ENCODE measurements at regions not wholly inside any gene's neighbourhood (a gene's known extent, or its start where the extent isn't known, plus 50 kb on each side); places are given as distances from the start of the nearest gene placed in this dataset.

DNA sequence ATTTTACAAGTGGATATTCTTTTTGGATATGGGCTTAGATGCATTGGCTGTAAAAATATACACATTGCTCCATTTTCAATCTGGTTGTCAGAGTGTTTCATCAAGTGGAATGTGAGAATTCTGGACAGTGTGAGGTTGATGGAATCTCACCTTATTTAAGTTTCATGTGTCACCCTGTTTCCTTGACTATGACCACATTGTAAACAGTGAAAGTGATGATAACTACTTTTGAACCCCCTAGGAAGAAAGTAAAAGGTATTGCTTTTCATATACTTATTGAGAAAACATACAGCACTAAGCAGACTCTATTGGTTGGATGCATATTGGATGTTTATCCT, 490.5 kb upstream of the RAG2 start:
- no peak for DNase-seq

DNA sequence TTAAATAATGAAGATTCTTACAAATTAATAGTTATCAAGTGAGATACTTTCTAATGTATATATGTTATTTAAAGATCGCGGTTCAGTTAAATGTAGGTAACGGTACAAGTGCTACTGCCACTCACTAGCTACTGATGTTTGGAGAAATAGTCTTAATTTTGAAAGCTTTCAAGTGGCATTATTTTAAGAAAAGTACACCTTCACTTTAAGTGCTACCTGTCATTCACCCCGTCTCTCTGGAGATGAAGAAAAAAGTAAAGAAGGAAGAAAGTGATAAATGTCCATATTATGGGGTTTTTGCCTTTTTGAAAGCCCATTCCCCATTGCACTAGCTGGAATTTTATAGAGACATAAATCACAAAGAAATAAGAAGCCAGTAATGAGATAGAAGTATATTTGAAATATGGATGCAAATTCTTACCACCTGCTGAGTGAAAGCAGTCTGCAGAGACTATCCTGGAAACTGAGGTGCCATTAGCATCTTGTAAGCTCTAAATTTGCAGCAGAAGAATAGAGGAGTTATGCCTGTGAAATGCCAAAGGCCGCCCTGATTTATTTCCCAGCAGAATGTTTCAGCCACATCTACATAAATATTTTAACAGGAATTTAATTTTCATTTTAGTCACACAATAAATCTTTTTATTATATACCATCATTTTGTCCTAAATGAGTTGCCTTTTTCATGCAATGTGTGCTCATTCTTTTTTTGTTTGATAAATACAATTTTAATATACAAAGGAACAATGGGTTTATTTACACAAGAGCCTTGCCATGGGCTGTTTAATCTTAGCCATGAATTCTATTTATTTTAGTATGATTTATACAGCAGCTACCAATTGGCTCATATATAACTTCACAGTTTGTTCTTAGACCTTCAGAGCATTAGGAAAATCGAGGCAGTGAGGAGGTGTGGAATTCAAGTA, 489.9 kb upstream of the RAG2 start:
- no peak for DNase-seq

DNA sequence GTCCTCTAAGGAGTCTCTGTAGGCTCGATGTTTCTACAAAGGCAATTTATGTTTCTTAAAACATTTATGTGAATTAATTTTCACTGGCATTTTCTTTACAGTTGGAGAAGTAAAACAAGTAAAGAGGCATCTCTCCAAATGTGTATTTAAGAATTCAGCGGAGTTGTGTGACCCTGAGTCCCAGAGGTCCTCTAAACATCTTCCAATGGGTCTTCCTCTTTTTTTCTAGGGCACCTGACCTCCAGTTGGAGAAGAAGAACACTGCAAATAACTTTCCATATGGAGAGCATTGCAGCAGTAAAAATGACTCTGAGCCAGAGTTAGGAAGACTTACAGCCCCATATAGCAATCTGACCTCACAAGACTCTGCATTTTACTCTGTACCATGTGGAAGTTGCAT, 480.5 kb upstream of the RAG2 start:
- DNase-seq, result no peak

DNA sequence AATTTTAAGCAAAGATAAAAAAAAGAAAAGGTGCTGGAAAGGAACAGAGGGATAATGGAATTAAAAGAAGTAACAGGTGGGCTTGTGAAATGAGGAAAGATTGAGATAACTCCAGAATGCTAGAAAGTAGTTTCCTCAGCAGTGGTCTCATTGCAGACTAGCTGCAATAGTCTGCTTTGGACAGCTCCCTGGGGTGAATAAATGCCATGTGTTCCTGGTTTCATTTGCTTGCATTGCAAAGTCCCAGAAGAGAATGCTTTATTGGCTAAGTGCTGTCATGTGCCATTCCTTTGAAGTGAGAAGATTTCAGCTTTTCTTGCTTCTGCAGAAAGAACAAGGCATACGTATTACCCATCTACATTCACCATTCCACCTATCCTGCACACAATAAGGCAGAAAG, 478.8 kb upstream of the RAG2 start:
- no peak for DNase-seq

DNA sequence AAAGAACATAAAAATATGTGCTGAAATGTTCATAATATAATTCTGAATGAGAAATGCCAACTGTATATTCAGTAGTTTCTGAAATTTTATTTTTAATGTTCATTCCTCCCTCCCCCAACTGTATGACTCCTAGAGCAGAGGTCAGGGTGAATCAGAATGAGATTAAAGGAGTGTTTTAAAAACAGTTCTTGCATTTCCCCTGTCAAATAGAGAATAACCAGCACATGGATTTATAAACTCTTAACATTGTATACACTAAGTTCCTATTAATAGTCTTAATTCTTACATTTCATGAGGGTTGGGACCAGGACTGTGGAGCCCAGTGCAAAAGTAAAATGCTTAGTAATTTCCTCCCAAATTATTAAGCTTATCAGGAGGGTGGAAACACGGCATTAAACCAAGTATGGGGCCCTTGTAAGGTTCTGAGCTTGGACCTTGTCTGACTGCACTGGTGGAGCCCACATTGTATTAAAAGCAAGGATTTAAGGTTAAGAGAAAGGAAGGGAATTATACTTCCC, 474.6 kb upstream of the RAG2 start:
- no peak for DNase-seq

DNA sequence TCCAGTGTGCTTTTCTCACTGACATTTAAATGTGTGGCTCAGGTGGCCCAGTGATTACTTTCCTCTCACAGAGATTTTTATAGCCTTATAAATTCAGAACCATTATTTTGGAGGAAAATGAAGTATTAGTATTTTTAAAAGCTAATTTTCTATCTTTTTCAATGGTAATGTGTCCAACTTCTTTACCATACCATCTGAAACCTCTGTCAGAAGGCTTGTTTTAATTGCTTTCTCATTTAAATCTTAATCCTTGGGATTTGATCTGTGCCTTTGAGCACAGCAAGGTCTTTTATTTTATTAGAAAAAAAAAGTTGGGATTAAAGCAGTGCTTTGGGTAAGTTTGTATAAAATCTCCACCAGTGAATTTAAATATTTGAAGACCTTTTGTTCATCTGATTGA, 452.3 kb upstream of the RAG2 start:
- no peak for DNase-seq

DNA sequence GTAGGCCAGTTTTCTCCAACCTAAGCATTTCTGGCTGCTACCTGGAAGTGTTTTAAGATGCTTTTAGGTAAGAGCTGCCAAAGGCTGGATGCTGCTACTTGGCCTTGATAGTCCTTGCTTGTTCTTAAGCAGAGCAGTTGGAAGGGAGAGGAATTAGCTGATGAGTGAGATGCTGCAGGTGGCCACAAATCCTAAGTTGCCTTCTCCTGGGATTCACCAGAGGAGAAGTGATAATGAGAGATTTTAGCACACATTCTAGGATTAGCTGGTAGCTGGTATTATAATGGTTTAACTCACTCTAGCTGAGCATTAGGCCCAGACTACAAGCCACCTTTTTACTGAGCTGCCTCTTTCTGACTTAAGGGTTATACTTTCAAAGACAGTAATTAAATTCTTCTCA, 442.9 kb upstream of the RAG2 start:
- no peak for DNase-seq

DNA sequence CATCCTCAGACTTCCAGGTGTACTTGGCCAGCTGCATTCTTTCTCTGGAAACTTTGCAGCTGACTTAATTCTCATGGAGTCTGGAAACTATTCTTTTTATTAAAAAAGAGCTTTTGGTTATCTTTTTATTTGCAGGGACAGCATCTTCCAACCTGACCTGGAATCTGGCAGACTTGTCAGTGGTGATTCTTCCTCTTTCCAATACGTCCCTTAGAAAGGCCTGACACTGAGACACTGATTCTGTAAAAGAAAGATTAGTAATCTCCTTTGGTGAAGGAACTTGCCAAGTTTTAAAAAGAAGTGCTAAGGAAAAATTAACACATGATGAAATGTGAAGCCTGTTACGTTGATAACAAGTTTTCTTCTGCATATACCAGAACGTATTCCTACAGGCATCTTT, 440.9 kb upstream of the RAG2 start:
- DNase-seq, result no peak

DNA sequence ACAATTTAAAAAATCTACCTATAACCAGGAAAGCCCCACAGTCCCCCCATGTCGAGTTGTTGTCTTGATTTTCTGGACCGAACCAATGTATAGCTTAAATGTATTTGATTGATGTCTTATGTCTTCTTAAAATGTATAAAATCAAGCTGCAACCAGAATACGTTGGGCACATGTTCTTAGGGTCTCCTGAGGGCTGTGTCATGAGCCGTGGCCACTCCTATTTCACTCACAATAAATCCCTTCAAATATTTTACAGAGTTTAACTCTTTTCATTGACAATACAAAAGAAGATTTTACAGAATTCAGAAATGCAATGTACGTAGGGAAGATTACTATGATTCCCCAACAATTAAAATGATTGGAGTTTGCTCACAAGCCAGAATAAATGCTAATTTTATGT, 428.7 kb upstream of the RAG2 start:
- DNase-seq, result no peak

DNA sequence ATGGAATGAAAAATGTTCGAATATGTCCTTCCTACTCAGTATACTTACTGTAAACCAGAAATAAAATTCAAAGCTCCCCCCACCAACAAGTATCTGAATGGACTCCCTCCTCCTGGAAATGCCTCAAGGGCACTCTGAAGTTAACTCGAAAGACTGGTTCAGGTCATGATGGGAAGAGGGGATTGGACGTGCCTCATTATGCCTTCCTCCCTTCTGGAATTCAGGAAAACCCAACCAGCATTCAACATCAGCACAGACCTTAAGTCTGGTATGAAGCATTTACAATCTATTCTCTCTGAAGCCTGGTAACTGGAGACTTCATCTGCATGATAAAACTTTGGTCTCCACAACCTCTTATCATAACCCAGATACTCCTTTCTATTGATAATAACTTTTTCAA, 428.3 kb upstream of the RAG2 start:
- no peak for DNase-seq

DNA sequence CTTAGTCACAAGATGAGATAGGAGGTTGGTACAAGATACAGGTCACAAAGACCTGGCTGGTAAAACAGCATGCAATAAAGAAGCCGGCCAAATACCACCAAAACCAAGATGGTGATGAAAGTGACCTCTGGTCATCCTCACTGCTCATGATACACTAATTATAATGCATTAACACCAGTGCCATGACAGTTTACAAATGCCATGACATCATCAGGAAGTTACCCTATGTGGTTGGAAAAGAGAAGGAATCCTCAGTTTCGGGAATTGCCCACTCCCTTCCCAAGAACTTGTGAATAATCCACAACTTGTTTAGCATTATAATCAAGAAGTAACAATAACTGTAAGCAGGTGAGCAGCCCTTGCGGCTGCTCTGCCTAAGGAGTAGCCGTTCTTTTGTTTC, 408.5 kb upstream of the RAG2 start:
- no peak for DNase-seq

DNA sequence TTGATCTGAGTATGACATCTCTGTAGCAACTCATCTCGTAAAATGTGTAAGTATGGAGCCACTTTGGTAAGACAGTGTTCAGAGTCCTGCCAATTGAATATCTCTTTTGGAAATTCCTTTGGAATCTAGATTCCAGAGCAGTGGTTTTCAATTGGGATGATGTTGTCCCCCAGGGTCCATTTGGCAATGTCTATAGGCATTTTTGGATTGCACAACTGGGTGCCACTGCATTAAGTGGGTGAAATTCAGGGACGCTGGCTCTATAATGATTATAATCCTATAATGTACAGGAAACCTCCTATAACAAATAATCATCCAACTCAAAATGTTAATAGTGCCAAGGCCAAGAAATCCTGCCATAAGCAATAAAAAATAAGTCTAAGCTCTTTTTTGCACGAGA, 404.8 kb upstream of the RAG2 start:
- no peak for DNase-seq

DNA sequence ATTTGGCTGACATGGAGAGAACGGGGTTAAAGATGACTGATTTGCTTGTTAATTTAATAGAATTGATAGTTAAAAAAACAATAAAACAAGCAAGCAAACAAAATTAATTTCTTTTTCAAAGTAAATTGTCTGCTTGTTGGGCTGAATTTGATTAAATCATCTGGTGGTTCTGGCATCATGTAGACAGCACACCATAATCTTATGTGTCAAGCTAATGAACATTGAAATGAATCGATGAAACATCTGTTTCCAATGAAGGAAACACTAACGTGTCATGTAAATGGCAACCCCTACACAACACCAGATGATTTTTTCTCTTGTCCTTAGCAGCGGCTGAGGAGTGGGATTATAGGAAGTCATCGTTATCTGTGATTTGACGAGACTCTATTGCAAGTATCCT, 399.6 kb upstream of the RAG2 start:
- no peak for DNase-seq

DNA sequence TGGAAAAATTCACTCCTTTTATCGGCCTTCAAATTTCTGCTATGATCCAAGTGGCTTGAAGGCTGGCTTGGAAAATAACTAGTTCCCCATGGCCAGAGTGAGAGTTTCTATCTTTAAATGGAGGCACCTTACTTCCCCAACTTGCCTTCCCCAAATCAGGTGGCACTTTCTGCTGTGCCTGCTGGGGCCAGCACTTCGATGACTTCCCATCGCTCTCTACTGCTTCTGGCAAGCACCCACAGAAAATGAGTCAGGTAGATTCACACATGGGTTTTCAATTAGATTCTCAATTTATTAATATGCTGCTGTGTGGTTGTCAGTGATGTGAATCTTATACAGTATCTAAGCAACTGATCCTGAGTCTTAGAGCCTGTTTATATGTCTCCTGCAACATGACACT, 398.8 kb upstream of the RAG2 start:
- DNase-seq, result no peak

DNA sequence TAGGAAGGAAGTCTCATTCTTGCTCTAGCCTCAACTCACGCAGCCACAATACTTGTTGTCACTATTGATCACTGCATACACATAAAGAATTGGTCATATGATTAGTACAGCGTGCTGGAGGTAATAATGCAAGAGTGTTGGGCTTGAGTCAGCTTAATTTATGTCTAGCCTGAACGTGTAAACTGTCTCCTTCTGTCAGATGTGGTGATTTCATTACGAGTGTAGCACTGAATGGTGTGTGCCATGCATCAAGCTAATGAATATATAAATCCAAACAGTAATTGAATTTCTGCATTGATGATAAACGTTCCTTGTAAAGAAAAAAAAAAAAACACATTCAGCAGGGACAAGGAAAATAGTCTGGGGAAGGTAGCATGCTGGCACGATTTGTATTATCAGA, 396.2 kb upstream of the RAG2 start:
- no peak for DNase-seq

DNA sequence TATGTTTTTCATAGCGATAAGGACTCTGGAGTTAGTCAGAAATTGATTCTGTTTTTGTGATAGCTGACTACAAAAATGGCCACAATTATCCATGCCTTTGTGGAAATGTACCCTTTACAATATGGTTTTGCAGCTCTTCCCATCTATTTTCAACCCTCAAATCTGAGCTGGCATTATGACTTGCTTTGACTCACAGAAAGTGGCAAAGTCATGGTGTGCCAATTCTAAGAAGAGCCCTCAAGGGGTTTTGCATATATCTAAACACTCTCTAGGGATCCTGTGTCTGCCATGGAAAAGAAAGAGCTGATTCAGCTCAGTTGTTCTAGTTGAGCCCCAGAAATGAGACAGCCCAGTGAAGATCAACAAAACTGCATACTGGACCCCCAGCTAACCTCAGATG, 390.5 kb upstream of the RAG2 start:
- no peak for DNase-seq

DNA sequence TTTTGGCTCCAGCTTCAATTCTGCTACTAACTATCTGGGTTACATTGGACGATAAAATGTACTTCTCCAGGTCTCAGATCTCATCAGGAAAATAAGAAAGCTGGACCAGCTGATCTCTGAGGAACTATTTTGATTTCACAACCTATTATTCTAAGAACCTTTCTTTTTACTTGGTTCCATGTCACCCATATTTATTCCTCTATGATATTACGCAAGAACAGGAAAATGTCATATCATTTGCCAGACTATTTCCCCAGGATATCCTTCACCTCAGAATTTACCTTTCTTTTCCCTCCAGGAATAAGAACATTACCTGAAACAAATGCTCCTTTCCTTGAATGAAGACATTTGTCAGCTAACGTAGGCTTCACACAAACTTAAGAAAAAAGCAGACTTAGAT, 387.5 kb upstream of the RAG2 start:
- no peak for DNase-seq

DNA sequence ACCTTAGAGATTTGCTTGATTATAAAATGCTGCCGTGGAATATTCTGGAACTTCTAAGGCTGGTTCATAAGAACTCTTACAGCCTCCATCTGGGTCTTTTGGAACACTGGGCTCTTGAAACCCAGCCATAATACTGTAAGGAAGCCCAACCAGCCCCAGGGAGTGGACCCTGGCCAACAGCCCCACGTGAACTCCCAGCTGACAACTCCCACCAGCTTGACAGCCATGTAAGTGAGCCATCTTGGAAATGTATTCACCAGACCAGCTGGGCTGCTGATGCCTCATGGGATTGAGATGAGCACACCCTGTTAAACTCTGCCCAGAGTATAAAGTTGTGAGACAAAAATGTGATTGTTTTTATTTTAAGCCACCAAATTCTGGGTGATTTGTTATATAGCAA, 378.7 kb upstream of the RAG2 start:
- DNase-seq, result no peak

DNA sequence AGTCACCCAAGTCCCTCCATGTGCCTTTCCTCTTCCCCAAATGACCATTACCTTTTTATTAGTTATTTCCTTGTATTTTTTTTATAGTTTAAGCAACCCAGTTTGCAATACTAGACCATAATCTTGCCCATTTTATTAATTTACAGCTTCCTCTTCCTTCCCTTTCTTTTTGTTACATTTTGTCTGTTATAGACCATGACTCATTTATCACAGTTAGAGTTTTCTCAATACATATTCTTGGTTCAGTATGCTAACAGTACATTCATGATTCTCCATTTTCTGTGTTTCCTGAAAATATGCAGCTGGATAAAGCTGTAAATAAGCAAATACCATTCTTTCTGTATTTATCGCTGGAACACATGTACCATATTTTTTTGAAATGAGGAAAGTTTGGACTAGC, 376.7 kb upstream of the RAG2 start:
- DNase-seq, result no peak

DNA sequence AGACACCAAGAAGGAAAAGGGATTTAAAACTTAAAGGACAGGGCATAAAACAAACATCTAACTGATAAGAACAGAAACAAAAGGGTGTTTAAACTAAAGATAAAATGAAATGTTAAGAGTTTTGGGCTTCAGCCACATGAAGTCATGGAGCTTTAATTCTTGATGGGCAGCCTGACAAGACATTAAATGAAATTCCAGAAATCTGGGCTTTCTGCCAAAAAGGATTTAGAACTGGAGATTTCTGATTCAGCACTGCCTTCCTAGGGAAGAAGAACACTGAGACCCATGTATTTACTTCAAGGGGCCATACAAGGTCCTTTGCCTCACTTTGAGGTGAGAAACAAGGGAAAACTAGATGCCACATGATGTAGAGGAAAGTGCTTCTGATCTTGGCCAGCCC, 355.9 kb upstream of the RAG2 start:
- DNase-seq, result no peak

DNA sequence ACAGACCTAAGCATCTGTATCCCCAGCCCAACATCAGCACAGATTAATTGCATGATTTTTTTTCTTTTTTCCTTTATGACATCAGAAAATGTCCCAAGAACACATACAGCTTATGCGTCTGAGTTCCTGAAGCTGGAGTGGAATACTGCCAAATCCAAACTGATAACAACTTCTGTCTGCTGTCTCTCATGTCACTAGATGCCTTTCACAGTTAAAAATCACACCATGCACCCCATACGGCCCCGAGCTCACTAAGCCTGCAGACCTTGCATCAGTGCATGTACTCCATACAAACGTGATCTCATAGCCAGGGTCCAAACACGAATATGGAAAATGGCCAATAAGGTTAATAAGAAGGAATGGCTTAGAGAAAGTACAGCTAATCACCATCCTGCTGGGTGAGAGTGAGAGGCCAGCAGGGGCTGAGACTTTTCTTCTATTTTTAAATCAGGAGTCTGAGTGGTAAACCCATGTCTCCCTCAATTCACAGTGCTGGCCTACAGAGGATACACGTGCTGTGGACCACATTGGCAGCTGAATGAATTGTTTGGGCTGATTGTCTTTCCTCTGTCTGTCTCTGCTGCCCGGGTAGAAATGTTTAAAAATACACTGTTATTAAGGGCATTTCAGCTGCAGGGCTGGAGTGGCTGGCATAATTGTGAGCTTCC, 350.6 kb upstream of the RAG2 start:
- DNase-seq, result no peak

DNA sequence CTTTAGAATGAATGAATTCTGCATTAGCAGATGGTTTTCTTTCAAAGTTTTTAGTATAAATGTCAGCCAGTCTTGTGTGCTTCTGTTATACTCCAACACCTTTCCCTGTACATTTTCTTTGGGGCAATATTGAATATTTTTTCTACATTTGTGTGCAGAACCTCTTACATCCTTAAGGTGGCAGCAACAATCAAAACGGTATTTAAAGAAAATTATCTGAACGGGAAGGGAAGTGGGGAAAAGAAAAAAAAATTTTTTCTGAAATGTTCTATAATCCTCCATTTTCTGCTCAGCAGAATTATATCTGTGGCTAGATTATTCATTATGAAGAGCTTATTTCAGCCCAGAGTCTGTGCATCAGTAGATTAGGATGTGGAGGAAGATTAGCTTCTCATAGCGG, 347.3 kb upstream of the RAG2 start:
- DNase-seq, result no peak

DNA sequence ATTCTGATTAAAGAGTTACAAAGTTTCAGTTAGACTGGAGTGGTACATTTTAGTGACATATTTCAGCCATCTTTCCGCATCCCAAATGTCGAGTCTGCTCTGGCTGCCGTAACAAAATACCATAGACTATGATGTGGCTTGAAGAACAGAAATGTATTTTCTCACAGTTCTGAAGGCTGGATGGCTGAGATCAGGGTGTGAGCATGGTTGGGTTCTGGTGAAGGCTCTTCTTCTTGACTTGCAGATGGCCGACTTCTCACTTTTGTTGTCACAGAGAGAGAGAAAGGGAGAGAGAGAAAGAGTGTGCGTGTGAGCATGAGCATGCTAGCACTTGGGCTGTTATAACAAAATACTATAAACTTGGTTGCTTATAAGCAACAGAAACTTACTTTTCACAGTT, 335.4 kb upstream of the RAG2 start:
- DNase-seq, result no peak

DNA sequence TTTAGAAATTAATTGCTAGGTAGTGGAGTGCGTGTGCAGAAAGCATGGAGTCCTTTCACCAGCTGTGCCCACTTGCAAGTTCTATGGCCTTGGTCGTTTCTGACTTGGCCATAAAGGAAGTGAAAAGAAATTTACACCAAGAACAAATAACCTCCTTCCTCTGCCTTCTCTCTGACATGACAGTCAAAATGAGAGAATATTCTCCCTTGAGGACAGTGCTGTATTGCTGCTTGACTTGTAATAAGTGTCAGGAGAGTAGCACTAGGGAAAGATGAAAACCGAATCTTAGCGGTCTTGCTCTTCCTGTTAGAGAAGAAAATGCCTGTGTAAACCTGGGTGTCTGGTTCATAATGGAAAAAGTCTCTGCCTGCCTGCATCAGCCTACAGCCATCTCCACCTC, 333.1 kb upstream of the RAG2 start:
- no peak for DNase-seq

DNA sequence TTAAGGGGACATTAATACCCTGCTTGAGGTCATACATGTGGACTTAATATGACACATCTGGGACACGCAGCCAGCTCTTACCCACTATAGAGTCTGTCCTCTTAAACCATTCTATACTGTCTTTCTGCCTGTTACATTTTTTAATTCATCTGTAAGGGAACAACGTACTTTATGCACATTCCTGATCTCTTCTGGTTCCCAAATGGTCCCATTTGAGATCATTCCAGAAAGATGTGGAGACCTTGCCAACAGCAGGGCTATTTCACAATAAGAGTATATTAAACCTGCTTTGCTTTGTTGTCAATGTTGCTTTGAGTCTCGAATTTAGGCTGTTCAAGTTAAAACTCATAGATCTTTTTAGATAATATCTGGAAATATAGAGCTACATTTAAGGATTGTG, 332.2 kb upstream of the RAG2 start:
- DNase-seq, result no peak
